Liver (tissue), 8 donors: ENCODE measurements at regions not wholly inside any gene's neighbourhood (a gene's known extent, or its start where the extent isn't known, plus 50 kb on each side); places are given as distances from the start of the nearest gene placed in this dataset.

Experiments used
- DNase-seq: peaks from one replicate; pipeline ENCODE4 v3.0.0-alpha.2; 2017; ENCODE audit warnings: low spot score
- H3K27ac ChIP-seq, 2 donors: one replicate each; pipeline ENCODE4 v1.7.0; 2013; ENCODE audit warnings: inconsistent platforms in 2 of 2, low read length in 2 of 2, control low read depth in 1 of 2, low read depth in 1 of 2, mild to moderate bottlenecking in 1 of 2
- H3K27me3 ChIP-seq, 4 donors: one replicate each; pipeline versions ENCODE4 v1.6.1 to v1.7.0; 2013; ENCODE audit warnings: low read length in 3 of 4, inconsistent platforms in 1 of 4, mild to moderate bottlenecking in 1 of 4, moderate library complexity in 1 of 4; ENCODE audit not compliant: control insufficient read depth in 4 of 4, insufficient read depth in 4 of 4
- H3K36me3 ChIP-seq, 4 donors: one replicate each; pipeline versions ENCODE4 v1.6.1 to v1.7.0; 2013; ENCODE audit warnings: low read length in 3 of 4, mild to moderate bottlenecking in 3 of 4, low read depth in 1 of 4, moderate library complexity in 1 of 4; ENCODE audit not compliant: control insufficient read depth in 4 of 4, insufficient read depth in 3 of 4
- H3K4me1 ChIP-seq, 4 donors: one replicate each; pipeline versions ENCODE4 v1.6.1 to v1.7.0; 2013; ENCODE audit warnings: low read length in 3 of 4, mild to moderate bottlenecking in 3 of 4, moderate library complexity in 1 of 4; ENCODE audit not compliant: control insufficient read depth in 4 of 4, insufficient read depth in 4 of 4
- H3K4me3 ChIP-seq, 3 donors: one replicate each; pipeline versions ENCODE4 v1.6.1 to v1.7.0; 2013; ENCODE audit warnings: low read length in 3 of 3, control low read depth in 1 of 3, low read depth in 1 of 3, mild to moderate bottlenecking in 1 of 3
- H3K9ac ChIP-seq, 2 donors: one replicate each; pipeline ENCODE4 v1.7.0; 2013; ENCODE audit warnings: low read length in 2 of 2, mild to moderate bottlenecking in 2 of 2, moderate library complexity in 2 of 2, control low read depth in 1 of 2, low read depth in 1 of 2
- H3K9me3 ChIP-seq, 4 donors: one replicate each; pipeline versions ENCODE4 v1.6.1 to v1.7.0; 2013; ENCODE audit warnings: low read length in 3 of 4; ENCODE audit not compliant: control insufficient read depth in 4 of 4
- CTCF ChIP-seq: fragments of 150-350 bp; IDR thresholded peaks from 2 replicates; pipeline ENCODE4 v1.5.1; 2017; ENCODE audit warnings: improper control_type of control experiment, low read depth, low read length; ENCODE audit not compliant: missing input control
- EGR1 ChIP-seq, 2 donors: IDR thresholded peaks; 2 replicates each; pipeline ENCODE4 v1.6.1; 2016 to 2018; ENCODE audit warnings: antibody characterized with exemption in 2 of 2, low read depth in 2 of 2
- FOXA1 ChIP-seq: IDR thresholded peaks from 2 replicates; pipeline ENCODE4 v1.6.1; 2016; ENCODE audit warnings: antibody characterized with exemption
- FOXA2 ChIP-seq: IDR thresholded peaks from 2 replicates; pipeline ENCODE4 v1.6.1; 2016; ENCODE audit warnings: antibody characterized with exemption
- GABPA ChIP-seq, 2 donors: IDR thresholded peaks in 1 of 2; conservative IDR thresholded peaks in 1 of 2; 2 replicates each; pipeline ENCODE4 v1.6.1; 2016; ENCODE audit warnings: antibody characterized with exemption in 2 of 2, mild to moderate bottlenecking in 1 of 2, moderate library complexity in 1 of 2
- HNF4A ChIP-seq, 2 donors: conservative IDR thresholded peaks; 2 replicates each; pipeline ENCODE4 v1.6.1; 2016; ENCODE audit warnings: antibody characterized with exemption in 2 of 2, mild to moderate bottlenecking in 2 of 2
- HNF4G ChIP-seq: IDR thresholded peaks from 2 replicates; pipeline ENCODE4 v1.6.1; 2016; ENCODE audit warnings: antibody characterized with exemption
- MAX ChIP-seq: IDR thresholded peaks from 2 replicates; pipeline ENCODE4 v1.6.1; 2016; ENCODE audit warnings: antibody characterized with exemption
- NR2F2 ChIP-seq: IDR thresholded peaks from 2 replicates; pipeline ENCODE4 v1.6.1; 2016; ENCODE audit warnings: antibody characterized with exemption
- RAD21 ChIP-seq, 2 donors: IDR thresholded peaks; 2 replicates each; pipeline ENCODE4 v1.6.1; 2016; ENCODE audit warnings: antibody characterized with exemption in 2 of 2, mild to moderate bottlenecking in 2 of 2
- RXRA ChIP-seq, 2 donors: IDR thresholded peaks; 2 replicates each; pipeline ENCODE4 v1.6.1; 2017 to 2018; ENCODE audit warnings: antibody characterized with exemption in 2 of 2, mild to moderate bottlenecking in 1 of 2
- SP1 ChIP-seq: IDR thresholded peaks from 2 replicates; pipeline ENCODE4 v1.6.1; 2018; ENCODE audit warnings: antibody characterized with exemption, mild to moderate bottlenecking
- TAF1 ChIP-seq: conservative IDR thresholded peaks from 2 replicates; pipeline ENCODE4 v1.6.1; 2016; ENCODE audit warnings: antibody characterized with exemption, mild to moderate bottlenecking
- YY1 ChIP-seq: IDR thresholded peaks from 2 replicates; pipeline ENCODE4 v1.6.1; 2016; ENCODE audit warnings: antibody characterized with exemption, mild to moderate bottlenecking
- WGBS: extraction: QIAGEN DNeasy Blood & Tissue Kit; methylation state at CpG from one replicate; pipeline ENCODE4 v1.1.7; 2013; 5-methylcytosine and 5-hydroxymethylcytosine counted together
- TF ChIP-seq, protein P1 (sequence below): IDR thresholded peaks from 2 replicates; pipeline ENCODE4 v1.6.1; 2016; ENCODE audit warnings: antibody characterized with exemption
- TF ChIP-seq, protein P2 (sequence below): IDR thresholded peaks from 2 replicates; pipeline ENCODE4 v1.6.1; 2016; ENCODE audit warnings: antibody characterized with exemption
- donor health status: healthy.
- donor health status: healthy.
- donor health status: healthy.
- donor health status: healthy.
- donor health status: healthy.

GRCh38 chr12:45599196-45599595 lies 130.3 kb upstream of the ARID2 start (continued):
- TF ChIP-seq CTCF: no peak
- TF ChIP-seq HNF4G: no peak
- TF ChIP-seq RXRA (IDR thresholded peaks at IDR 0.05): no peak

- Histone ChIP-seq H3K27me3 (no peaks in the 10 kb centered on the region), H3K9me3 (peaks cover 0 to 12% (median 0%) of the 10 kb centered on the region in 4 donors), H3K4me3 (no peak overlapping the region), H3K4me1 (no peaks in the 10 kb centered on the region), H3K27ac (no peak overlapping the region), H3K9ac (no peak overlapping the region), H3K36me3 (no peaks in the 10 kb centered on the region)
- no peak for DNase-seq
- TF ChIP-seq FOXA2 (no peak), EGR1 (IDR thresholded peaks at IDR 0.05; ENCODE audit: low read depth in 2 of 2) (no peak), TAF1 (no peak), YY1 (no peak), RXRA (IDR thresholded peaks at IDR 0.05) (no peak), MAX (no peak), FOXA1 (no peak)
- WGBS: 81% methylated on average over 2 of the region's 2 CpGs
These were observed 128.1 kb upstream of the ARID2 start for GRCh38 chr12:45601390-45601789.

GRCh38 chr12:45601888-45602287 lies 127.6 kb upstream of the ARID2 start:
- Histone ChIP-seq H3K27me3 (no peaks in the 10 kb centered on the region), H3K4me3 (no peak overlapping the region), H3K9ac (no peak overlapping the region), H3K4me1 (no peaks in the 10 kb centered on the region), H3K36me3 (no peaks in the 10 kb centered on the region), H3K9me3 (peaks cover 0 to 12% (median 0%) of the 10 kb centered on the region in 4 donors), H3K27ac (no peak overlapping the region)
- TF ChIP-seq RAD21 (IDR thresholded peaks at IDR 0.05): no peak
- no peak for DNase-seq
- 36% methylated on average over 4 of the region's 4 CpGs for WGBS

- Histone ChIP-seq H3K27me3 (no peaks in the 10 kb centered on the region), H3K9ac (no peak overlapping the region), H3K4me3 (no peak overlapping the region), H3K9me3 (peaks cover 0 to 12% (median 0%) of the 10 kb centered on the region in 4 donors), H3K27ac (no peak overlapping the region), H3K36me3 (no peaks in the 10 kb centered on the region), H3K4me1 (no peaks in the 10 kb centered on the region)
- DNase-seq: no peak
- WGBS: 91% methylated on average over 1 of the region's 1 CpG
- TF ChIP-seq FOXA1 (no peak), SP1 (no peak), NR2F2 (no peak), YY1 (no peak)
These were observed 123.9 kb upstream of the ARID2 start for GRCh38 chr12:45605624-45606023.

GRCh38 chr12:45611061-45611460 lies 118.4 kb upstream of the ARID2 start:
- 32% methylated on average over 20 of the region's 20 CpGs for WGBS
- Histone ChIP-seq H3K9ac (no peak overlapping the region), H3K27ac (no peak overlapping the region), H3K9me3 (peaks cover 0 to 1% (median 0%) of the 10 kb centered on the region in 4 donors), H3K27me3 (no peaks in the 10 kb centered on the region), H3K4me3 (no peak overlapping the region), H3K36me3 (no peaks in the 10 kb centered on the region), H3K4me1 (no peaks in the 10 kb centered on the region)
- DNase-seq: no peak
- TF ChIP-seq EGR1 (IDR thresholded peaks at IDR 0.05; ENCODE audit: low read depth in 2 of 2) (no peak), SP1 (no peak), GABPA (IDR thresholded peaks at IDR 0.05 in 1 of 2, conservative IDR thresholded peaks at IDR 0.05 in 1 of 2) (no peak), FOXA2 (no peak), RAD21 (IDR thresholded peaks at IDR 0.05) (no peak), HNF4A (conservative IDR thresholded peaks at IDR 0.05) (no peak), CTCF (no peak), NR2F2 (no peak), RXRA (IDR thresholded peaks at IDR 0.05) (no peak), HNF4G (no peak), YY1 (no peak)
- TF ChIP-seq, protein P1, sequence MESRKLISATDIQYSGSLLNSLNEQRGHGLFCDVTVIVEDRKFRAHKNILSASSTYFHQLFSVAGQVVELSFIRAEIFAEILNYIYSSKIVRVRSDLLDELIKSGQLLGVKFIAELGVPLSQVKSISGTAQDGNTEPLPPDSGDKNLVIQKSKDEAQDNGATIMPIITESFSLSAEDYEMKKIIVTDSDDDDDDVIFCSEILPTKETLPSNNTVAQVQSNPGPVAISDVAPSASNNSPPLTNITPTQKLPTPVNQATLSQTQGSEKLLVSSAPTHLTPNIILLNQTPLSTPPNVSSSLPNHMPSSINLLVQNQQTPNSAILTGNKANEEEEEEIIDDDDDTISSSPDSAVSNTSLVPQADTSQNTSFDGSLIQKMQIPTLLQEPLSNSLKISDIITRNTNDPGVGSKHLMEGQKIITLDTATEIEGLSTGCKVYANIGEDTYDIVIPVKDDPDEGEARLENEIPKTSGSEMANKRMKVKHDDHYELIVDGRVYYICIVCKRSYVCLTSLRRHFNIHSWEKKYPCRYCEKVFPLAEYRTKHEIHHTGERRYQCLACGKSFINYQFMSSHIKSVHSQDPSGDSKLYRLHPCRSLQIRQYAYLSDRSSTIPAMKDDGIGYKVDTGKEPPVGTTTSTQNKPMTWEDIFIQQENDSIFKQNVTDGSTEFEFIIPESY: no peak
- TF ChIP-seq, protein P2, sequence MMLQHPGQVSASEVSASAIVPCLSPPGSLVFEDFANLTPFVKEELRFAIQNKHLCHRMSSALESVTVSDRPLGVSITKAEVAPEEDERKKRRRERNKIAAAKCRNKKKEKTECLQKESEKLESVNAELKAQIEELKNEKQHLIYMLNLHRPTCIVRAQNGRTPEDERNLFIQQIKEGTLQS: no peak
